ENCODE measurements at regions not wholly inside any gene's neighbourhood (a gene's known extent, or its start where the extent isn't known, plus 50 kb on each side); places are given as distances from the start of the nearest gene placed in this dataset.

- no peak for TF ChIP-seq CTCF (IDR thresholded peaks at IDR 0.05)
- no peak for TF ChIP-seq POLR2AphosphoS5 (IDR thresholded peaks at IDR 0.05)
- no peak for TF ChIP-seq POLR2A (IDR thresholded peaks at IDR 0.05; ENCODE audit: low read depth)
These were observed 404.4 kb downstream of the GJA1 start for GRCh38 chr6:121839896-121840295.
